Kasumi-1 (cell line): ENCODE measurements at regions not wholly inside any gene's neighbourhood (a gene's known extent, or its start where the extent isn't known, plus 50 kb on each side); places are given as distances from the start of the nearest gene placed in this dataset.

Experiments used
- DNase-seq, 2 experiments: peaks; one replicate each; lab custom pipeline; 2025; lab: John Stamatoyannopoulos, UW

DNA sequence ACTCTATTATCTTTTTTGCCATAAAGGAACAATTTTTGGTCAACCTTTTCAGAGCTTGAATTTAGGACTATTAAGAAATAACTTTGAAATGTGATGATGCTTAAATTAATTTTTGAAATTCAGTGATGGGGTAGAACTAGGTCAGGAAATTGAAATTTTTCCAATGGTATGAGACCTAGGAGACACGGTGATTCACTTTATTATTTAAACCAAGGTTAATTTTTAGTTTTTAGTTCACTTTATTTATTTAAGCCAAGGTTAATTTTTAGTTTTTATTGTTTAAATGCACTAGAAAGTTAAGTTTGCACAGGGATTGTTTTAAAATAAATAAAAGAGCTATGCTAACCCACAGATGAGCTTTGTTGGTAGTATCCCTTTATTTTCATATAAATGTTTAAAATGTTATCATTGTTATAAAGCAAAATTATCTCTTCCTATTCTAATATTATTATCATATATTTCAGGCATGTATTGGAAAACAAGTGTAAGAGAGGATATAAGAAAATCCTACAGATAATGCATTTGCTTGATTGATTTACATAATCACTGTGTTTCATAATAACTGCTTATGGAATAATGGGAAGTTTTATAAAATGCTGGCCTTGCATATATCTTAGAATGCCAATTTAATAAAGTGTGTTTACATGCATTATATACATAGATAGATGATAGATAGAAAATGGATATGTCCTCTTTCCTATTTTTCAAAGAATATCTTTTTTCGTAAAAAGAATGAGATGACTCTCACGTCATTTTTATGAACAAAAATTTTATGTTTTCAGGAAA is 163.6 kb downstream of the HGF start:
- no peak for DNase-seq

DNA sequence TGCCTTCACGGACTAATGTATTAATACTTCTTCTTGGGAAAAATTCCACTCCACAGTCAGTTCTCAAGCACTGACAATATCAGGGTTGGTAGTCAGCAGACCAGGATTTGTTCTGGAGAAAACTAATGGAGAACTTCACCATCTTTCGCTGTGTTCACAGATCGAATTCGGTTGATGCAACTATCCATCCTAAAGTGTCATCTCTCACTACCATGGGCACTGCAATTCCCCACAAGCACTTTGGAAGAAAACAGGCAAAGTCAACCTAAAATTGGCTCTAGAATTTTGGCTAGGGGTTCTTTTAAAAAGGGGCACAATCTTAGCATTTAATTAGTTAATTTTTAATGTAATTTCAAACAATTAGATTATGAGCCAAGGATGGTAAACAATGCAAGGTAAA is 164.4 kb downstream of the HGF start:
- DNase-seq: no peak

DNA sequence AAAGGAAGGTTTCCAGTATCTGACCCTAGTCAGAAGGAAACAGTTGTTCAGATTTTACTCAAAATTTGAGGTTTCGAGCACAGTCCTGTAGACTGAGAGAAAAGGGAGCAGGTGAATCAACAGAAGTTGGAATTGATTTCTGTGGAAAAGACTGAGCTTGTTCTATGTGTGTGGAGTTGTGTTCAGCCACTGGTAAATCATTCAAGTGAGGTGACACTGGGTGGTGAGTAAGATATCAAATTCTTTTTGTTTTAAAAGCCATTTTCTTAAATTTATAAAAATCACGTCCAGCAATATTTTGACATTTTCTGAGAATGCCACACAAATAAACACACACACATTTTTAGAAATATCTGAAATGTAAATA is 165.1 kb downstream of the HGF start:
- DNase-seq: no peak

DNA sequence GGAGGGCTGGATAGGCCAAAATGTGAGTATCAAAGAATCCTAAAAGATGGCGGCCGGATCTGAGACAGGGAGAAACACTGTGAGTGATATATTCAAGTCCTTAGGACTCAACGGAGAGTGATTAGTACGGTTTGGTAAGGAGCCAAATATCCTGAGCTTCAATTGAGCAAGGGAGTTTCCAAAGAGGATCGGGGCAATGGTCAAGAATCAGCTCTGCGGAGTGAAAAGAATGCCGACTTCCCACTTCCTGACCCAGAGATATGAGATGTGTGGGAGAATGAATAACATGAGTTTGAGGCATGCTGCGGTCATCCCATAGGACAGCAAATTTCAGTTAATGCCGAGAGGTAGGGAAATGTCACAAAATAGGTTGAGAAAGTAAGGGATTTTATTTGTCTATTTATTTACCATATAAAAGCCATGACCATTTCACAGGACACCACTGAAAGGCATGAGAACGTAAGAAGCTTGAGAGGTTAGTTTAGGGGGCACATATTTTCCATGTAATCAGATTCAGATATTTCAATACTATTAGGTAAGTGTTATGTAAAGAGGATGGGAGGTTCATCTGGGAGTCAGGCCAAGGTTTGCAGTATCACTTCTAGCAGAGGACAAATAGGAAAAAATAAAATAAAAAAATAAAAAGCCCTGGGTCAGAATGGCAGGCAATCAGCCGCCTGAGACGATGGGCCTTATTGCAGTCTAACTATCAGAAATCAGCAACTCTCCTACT is 165.6 kb downstream of the HGF start:
- no peak for DNase-seq

DNA sequence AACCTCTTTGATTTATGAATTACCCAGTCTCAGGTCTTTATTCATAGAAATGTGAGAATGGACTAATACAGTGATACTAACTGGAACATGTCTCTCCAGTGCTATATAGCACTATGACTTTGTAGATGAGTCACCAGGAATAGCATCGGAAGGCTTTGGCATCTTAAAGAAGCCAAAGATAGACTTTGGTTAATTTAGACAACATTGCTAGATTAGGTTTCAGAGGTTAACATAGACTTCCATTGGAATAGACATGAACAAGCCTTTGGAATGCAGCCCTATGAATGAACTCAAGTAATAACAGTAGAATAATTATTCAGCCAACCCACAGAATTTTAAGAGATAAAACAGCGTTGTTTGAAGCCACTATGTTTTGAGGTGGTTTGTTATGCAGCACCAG is 169.2 kb downstream of the HGF start:
- DNase-seq: no peak

DNA sequence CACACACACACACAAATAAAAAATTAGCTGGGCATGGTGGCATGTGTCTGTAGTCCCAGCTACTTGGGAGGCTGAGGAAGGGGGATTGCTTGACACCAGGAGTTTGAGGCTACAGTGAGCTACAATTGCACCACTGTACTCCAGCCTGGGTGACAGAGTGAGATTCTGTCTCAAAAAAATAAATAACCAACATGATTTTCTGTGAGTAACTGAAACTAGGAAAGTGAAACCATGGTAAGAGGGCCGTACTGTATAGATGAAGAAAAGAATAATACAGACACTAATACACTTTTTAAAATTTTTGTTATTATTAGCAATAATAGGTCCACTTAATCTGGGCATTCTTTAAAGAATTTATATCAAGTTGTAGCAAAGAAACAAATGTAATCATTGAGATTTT is 170.9 kb downstream of the HGF start:
- no peak for DNase-seq

DNA sequence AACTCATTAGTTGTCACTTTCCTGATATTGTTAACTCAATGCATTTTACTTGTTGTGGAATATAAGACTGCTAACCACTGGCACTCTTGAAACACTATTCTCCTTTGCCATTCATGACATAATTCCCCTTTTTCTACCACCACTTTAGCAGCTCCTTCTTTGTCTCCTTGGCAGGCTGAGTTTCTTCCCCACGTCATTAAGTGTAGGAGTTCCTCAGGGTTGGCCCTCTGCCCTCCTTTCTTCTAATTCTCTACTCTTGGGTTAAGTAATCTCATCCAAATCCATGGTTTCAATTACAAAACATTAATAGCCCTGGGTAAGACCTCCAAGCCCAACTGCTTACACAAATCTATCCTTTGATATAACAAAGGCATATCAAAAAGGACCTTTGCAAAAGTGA is 175.1 kb downstream of the HGF start:
- DNase-seq: no peak

DNA sequence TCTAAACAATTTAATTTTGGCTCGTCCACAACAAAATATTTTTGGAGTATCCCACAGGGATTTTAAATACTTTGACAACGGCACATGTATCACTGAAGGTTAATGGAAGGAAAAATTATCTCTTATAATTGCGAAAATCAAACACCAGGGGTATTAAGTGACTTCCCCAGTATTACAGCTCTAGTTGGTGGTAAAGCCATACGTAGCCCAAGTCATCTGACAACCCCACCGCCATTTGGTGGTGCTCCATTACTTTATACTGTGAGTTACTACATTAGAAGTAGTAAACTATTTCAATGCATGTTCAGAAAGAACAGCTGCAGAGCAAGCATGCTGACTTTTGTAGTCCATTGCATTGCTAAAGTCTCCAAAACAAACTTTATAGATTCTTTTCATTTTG is 179.7 kb downstream of the HGF start:
- DNase-seq: no peak

DNA sequence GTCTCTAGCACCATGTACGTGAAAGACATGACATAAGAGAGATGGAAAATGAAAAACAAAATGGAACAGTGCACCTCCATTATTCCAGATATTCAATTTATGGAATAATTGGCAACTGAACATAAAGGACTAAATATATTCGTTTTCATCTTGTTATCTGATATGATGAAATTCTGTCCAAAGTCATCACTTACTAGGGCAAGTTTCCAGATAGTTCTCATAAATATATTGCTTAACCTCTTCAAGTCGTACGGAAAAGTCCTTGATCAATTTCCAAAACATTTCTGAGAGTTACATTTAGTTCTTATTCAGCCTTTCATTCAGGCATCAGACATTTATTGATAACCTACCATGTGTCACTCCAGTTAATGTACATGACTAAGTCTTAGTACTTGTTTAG is 185.2 kb downstream of the HGF start:
- DNase-seq: no peak

DNA sequence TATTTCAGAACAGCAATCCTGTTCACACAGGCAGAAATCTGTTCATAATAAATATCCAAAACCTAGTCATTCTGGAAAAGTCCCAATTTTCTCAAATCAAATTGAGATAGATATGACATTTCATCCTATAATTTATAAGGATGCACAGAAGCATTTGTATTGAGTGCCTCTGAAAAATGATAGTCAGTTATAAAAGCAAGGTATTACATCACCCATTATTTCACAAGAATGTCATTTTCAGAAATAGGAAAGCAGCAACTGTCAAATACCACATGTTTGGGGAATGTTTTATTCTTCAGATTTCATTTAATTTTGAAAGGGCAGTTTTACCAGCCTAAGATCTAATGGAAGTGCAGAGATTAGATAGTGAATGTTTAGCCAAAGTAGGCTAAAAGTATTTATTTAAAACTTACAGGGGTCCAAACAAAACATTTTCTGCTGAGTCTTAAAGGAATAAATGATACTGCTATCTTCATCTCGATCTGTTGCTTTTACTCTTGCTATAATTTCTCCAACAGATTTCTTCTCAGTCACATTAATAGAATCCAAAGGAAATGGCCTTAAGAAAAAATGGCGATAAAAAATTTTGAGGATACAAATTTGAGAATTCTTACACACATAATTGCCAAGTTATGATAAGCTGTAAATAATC is 185.8 kb downstream of the HGF start:
- no peak for DNase-seq

DNA sequence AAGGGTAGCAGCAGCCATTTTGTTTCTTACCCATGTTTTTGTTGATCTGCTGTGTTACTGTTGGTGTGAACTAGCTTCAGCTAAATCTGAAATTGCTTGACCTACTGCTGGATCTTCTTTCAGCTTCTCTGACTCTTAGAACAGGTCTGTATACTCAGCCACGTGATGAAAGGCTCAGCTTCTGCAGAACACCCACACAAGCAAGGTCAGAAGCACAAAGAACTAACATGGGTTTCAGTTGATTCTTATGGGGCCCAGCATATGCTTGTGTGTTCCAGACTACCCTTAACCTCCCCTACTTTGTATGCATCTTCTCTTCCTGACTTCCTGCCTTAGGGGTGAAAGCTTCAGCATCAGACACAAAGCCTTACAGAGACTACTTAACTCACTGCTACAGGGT is 186.8 kb downstream of the HGF start:
- no peak for DNase-seq

DNA sequence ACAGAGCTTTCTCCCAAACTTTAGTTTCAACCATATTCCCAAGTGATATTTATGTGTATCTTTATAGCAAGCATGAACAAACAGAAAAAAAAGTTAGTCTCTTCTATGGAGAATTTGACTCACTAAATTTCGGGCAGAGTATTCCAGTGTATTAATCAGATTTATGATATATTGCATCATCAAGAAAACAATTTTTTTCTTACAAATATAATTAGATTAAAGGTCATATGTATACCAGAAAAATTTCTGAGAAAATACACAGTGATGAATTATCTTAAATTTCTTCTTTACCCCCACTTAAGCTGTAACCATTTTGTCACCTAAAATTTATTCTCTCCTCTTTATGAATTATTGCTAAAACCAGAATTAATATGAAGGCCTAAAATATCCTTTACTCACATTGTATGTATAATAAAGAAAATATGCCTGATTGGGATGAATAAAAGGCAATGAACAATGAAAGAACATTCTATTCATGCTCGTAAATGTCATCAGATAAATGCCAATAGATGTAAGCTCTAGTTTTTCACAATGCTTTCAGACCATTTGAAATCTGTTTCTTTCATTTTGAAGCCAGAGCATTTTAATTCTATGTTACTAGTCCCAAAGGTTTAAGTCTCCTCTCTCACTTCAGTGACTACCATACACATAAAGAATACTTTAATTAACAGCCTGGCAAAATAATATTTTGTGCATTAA is 192.1 kb downstream of the HGF start:
- no peak for DNase-seq

DNA sequence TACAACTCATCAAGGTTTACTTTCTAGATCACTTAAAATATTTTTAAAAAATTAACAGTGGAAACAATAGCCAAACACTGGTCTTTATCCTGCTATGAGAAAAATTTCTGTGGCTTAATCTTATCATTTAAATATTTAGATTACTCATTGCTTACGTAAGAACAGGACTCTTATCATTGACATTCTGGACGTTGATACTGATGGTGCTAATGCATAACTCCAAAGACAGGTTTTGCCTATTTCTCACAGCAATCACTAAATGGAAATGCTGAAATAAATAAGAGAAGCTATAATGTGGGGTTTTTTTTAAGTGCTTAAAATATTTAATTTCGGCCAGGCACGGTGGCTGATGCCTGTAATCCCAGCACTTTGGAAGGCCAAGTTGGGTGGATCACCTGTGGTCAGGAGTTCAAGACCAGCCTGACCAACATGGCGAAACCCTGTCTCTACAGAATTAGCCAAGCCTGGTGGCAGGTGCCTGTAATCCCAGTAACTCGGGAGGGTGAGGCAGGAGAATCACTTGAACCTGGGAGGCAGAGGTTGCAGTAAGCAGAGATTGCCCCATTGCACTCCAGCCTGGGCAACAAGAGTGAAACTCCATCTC is 195.0 kb downstream of the HGF start:
- DNase-seq: no peak

DNA sequence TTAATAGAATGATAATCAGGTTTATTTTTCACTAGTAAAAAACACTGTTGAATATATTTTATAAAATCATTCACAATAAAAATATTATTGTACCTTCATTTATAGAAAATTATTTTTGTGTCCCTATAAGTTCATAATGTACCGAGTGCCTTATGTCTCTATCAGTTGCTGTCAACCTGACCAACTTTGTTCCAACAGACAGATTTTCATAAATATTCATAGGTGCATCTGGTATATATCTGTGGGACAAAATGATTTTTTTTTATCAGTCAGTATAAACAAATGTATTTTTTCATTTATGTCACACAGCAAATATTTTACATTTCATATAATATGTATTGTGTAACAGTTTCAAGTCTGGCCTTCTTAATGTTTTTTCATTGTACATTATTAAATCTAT is 195.9 kb downstream of the HGF start:
- no peak for DNase-seq

DNA sequence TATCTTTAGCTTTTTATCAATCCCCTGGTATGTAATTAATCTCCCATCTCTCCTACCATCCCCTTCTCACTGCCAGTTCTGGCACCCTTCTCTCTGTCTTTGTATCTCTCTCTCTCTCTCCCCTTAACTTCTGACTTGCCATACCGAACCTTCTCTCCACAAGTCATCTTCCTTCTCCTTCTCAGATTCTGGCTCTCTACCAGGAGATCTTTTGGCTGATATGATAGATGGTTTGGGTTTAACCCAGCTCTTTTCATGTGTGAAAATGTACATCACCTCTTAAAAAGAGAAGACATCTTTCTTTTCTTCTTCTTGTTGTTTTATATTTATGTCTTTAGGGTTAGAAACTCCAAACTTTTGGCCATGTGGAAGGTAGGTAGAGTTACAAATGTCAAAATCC is 196.7 kb downstream of the HGF start:
- DNase-seq: no peak

DNA sequence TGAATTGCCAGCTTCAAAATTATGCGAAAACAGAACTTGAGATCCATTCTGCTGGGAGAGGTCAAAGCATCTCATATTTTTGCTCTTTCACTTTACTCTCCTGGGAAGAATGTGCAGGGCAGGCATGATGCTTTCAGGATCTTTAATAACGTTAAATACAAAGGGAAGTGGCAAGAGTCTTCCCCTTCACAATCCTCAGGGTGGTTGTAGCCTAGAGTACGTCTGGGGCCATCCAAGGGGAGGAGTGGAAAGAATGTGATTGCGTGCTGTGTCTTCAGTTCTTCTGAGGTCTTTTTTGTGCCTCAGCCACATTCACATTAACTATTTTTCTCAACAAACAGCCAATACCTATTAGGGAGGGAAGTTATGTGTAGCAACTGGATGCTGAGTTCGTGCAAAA is 207.3 kb downstream of the HGF start:
- DNase-seq: no peak

DNA sequence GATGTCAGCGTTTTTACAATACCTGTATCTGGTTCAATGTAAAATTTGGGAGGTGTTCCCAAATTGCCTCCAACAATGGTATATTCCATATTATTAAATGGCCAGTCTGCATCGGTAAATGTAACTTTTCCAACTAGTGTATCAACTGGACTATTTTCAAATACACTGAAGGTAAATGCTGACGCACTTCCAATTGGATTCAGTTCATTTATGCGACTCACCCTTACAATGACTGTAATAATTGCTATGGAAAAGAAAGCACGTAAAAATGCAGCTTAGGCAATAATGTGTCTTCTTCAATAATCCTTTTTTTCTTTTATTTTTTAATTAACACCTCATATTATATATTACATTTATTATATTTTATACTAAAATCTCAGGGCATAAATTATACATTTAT is 209.1 kb downstream of the HGF start:
- DNase-seq: no peak

DNA sequence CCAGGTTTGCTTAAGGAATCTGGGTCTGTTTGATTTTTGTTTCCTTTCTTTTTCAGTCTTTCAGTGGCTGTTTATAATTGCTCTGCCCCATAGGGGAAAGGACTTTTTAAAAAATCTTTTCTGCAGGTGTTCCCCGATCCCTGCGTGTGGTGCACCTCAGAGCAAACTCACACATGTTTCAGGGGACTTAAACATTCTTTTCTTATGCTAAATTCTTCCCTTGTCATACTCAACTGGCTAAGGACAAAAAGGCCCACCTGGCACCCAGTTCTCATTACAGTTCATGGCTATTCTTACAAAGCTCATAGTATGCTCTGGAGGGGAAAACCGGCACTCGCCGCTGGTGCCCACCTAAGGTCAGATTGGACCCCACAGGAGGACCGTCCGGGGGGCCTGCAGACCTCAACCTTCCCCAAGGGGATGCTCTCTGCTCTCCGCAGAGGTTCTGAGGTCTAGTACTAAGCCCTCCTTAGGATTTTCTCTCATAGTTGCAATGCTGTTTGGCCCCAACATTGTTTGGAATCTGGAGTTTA is 220.3 kb downstream of the HGF start:
- DNase-seq: no peak

DNA sequence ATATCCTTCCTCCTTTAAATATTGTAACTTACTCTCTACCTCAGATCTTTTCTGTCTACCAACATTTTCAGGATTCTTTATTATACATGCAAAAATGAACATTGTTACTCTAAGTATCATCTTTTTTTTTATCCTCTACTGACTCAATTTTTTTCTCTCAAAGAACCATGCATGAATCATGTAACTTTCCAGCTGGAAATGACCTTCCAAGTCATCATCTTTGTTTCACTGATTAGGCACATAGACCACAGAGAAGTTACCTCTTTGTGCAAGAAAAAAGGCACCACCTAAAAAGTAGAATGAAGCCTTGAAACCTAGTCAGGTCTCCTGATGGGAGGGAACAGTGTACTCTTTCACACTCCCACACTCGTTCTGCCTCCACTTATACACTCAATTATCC is 234.9 kb downstream of the HGF start:
- DNase-seq: no peak

DNA sequence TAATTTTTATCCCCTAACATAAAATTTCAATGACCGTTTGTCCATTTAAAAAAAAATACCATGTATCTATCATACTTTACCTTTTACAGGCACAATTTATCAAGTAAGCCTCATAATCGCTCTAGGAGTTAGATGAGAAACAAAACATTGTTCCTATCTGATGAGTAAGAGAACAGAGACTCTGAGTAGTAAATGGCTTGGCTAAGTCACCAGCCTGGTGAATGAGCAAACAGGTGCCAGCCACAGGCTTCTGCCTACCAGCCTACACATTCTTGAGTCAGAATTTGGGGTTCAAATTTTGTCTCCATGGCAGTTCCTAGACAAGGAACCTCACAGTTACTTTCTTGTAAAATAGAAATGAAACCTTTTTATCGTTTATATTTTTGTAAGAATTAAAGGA is 235.4 kb downstream of the HGF start:
- no peak for DNase-seq

DNA sequence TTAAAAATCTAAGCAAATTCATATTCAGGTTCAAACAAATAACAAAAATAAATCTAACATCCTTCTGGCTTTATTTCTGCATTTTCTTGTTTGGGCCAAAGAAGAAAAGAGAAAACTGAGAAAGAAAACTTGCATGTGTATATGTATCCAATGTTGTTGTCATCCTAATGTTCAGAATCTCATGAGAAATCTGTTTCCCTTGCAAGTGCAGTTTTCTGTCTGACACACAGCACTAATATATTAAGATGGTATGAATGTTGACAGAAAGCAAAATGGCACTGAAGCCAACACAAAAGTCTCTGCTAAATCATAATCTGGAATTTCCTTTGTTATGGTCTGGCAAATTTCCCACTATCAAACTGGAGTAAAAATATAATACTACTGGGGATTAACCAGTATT is 235.9 kb downstream of the HGF start:
- no peak for DNase-seq

DNA sequence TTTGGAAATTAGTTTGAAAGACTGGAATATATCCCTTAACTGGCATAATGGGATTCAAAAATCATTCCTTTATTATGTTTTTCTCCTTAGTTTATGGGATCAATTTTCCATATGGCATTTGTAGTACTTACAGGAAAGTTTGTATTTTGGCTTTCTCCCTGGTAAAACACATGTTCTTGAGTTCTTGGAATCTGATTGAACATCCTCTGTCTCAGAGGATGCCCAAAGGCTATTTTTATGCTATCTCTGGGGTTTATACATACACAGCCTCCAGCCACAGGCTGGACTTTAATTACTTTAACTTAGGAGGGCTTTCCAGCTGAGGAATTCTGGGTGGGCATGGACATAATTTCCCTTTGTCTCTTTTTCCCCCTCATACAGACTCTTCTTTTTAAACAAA is 236.4 kb downstream of the HGF start:
- no peak for DNase-seq
